GM19043 (cell line): ENCODE measurements at regions not wholly inside any gene's neighbourhood (a gene's known extent, or its start where the extent isn't known, plus 50 kb on each side); places are given as distances from the start of the nearest gene placed in this dataset.

Experiments used
- ATAC-seq: cut with Tn5 transposase; IDR thresholded peaks from one replicate; pipeline ENCODE4 v1.9.1; 2021; ENCODE audit warnings: low read depth; ENCODE audit not compliant: unreplicated experiment

DNA sequence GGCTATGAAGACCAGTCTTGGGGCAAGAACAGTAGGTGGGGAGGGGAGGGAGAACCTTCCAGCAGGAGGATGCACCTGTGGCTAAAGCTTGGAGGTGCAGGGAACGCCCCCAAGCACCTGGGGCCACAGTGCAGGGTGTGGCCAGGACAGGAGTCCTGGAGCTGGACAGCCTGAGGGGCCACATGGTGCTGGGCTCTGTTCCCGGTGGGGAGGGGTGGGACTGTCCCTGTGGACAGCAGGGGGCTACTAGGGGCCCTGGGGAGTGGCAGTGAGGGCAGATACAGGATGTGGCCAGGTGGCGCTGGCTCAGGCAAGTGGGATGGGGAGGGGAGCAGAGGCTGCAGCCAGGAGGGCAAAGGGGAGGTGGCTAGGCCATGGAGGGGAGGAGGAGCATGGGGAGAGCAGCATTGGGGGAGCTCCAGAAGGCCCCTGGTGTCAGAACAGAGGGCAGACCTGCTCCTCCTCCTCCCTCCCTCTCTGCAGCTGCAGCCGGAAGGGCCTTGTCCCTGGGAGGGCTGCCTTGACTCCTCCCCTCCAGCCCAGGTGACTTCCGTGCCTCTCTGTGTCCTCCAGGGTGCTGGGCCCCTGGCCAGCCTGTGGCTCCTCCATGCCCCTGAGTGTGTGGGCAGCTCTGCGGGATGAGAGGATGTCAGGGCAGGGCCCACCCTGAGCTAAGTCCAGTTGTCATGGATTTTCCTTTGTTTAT lies 68.4 kb upstream of the DLK1 start:
- no peak for ATAC-seq

- ATAC-seq = no peak
These were observed 67.2 kb upstream of the DLK1 start for GRCh38 chr14:100659345-100660001.

GRCh38 chr14:100660498-100660881 lies 66.2 kb upstream of the DLK1 start:
- ATAC-seq = no peak

DNA sequence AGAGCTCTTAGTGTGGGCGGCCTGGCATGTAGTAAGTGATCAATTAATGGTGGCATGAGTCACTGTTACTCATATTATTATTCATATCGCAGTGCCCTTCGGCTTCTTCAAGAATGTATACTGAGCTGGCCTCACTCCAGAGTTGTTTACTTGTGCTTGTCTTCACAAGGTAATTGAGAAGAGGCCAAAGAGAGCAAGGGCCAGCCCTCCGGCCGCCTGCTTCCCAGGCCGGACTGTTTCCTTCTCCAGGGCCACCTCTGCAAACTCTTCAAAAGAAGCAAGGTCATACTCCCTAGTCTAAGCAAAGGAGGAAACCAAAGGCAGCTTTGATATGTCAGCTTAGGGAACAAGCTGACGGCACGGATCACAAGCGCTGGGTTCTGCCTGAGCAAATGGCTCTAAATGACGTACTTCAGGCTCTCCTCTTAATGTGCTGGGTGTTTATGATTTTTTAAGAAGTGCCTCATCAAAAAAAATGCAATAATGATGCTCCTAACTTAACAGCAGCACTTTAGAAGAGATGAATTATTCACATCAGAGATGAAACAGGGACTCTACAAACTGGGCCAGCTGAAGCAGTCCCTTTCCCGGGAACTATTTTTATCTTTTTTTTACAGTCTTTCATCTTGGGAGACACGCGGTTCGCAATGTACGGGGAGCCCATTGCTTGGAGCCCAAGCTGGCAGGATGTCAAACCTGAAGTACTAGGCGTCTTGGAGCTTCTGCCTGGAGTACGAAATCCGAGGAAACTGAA lies 65.6 kb upstream of the DLK1 start:
- no peak for ATAC-seq

DNA sequence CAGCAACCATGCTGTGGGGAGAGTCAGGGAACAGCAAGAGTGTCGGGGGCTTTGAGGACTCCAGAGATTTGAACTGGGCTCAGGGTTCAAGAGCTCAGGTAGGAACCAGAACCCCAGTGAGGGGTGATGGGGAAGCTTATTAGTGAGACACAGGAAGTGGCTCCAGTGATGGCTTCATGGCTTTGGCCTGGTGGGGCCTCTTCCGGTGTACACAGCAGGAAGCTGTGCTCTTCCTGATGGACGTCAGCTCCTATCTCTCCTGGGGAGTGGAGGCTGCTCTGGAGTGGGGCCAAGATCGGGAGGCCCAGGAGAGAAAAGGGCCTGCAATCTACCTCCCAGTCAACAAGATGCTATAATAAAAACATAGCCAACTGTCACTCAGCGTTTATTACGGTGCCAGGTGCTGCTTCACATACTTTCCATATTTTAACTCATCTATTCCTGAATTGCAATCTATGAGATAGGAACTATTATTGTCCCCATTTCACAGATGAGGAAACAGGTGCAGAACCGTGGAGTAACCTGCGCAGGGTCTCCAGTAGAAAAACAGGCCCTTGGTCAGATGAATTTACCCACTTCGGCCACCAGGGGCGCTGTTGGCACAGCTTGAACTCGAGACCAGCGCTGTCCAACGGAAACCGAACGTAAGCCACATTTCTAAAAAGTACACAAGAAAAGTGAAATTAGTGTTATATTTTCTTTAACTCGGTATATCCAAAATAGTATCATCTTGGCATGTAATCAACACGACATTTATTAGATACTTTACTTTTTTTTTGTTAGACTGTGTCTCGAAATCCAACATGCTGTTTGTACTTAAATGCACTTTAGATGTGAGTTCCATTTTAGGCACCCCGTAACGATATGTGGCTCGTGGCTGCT lies 63.6 kb upstream of the DLK1 start:
- ATAC-seq = no peak

- ATAC-seq = no peak
These were observed 63.0 kb upstream of the DLK1 start for GRCh38 chr14:100663761-100664052.

GRCh38 chr14:100664231-100664630 lies 62.5 kb upstream of the DLK1 start:
- ATAC-seq = no peak

DNA sequence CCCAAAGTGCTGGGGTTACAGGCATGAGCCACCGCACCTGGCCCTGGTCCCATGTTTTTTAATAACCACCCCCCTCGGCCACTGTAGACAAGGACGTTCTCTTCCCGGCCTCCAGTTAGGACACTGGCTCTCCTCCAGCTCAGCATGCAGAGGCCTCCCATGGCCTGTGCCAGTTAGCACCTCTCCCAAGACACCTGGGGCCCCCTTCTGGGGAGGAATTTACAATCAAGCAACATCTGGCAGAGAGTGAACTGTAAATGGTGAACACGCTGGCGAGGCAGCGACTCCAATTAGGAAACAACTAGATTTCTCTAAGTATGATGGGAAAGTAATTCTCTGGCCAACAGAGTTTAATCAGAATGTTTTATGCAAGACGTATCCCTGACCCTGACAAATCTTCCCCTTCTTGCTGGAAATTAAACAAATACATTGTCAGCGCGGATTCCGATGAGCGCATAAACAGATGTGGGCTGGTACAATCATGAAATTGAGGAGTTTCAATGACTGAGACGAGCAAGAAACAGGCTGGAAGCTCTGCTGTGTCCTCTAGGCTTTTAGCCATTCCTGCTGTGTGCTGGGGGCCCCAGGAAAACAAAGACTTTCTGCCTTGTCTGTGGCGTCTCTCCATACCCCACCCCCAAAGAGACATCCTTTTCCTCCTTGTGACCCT lies 61.7 kb upstream of the DLK1 start:
- ATAC-seq = no peak

GRCh38 chr14:100665511-100666032 lies 61.1 kb upstream of the DLK1 start:
- ATAC-seq = no peak

DNA sequence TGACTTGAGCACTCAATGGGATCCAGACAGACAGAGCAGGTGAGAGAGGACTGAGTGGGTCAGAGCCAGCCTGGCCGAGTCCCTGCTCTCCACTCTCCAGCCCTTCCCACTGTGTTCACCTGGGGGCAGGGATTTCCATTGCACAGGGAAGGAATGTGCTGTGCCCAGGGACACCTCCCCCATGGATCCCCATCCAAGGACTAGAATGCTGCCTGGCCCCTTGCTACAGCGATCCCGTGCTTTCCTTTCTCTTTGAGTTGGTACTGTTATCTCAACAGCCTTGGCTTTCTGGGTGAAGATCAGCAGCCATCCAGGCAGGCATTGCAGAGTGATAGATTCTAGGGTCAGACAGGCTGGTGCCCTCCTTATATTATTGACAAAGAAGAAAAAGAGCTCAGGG lies 60.3 kb upstream of the DLK1 start:
- ATAC-seq = no peak

- ATAC-seq = no peak
These were observed 59.8 kb upstream of the DLK1 start for GRCh38 chr14:100666851-100667250.

DNA sequence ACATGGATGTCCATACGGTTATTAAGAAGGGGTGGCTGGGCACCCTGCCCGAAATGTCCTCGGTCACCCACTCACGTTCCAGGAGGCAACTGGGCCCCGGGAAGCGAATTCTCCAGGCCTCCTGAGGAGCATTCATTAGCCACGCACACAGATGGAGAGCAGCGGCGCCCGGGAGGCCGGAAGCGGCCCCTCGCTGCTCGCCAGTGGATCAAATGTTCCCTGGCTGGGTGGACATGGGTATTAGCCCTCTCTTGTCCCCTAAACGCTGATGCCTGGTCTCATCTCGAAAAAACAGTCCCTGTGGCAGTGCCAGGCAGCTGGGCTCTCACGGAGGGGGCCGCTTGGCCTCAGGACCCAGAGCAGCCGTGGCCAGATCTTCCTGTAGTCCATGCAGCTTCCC lies 59.0 kb upstream of the DLK1 start:
- ATAC-seq = no peak

GRCh38 chr14:100668352-100668751 lies 58.3 kb upstream of the DLK1 start:
- no peak for ATAC-seq

- ATAC-seq = no peak
These were observed 57.7 kb upstream of the DLK1 start for GRCh38 chr14:100669011-100669412.

DNA sequence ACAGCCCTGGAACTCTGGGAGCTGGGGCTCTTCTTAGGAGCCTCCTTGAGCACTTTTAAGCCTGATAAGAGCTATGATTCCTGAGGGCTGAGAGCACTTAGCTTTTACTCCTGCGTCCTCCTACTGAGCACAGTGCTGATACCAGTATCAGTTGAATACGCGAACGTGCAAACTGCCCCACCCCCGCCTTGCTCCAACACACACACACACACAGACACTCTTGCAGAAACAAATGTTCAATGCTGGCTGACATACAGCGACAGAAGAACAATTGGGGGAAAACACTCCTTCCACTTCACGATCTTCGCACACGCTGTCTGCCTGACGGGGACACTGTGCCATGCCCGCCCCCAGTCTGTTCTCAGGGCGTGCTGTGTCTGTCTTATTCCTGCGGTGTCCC lies 57.2 kb upstream of the DLK1 start:
- ATAC-seq = no peak

DNA sequence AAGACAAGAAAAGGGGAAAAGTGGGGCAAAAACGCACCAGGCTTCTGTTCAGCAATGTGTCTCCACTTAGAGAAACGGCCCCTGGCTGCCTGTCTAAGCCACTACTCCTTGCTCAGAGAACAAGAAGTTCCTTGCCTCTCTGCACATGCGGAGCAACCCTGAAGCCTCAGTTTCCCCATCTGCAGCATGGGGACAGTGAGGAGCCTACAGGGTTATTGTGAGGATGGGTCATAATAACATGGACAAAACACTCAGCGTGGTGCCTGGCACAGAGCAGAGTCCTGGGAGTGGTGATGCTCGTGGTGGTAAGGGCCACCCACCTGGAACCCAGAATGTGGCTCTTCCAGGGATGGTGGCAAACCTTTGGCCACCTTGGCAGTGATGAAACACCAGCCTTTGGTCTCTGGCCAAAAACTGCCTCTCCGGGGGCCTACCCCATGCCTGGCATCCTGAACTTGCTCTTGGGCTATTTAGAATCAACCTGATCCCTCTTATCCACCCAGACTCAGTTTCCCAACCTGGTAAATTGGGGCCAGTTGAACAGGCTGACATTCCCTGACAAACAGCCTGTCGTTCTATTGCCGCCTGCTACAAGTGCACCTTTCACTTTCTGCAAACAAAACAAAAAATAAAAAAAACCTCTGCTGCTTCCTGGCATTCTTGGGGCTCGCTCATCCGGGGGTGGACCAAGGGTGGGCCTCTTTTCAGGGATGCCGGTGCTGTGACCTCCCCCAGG lies 56.5 kb upstream of the DLK1 start:
- ATAC-seq = no peak

- ATAC-seq = no peak
These were observed 56.0 kb upstream of the DLK1 start for GRCh38 chr14:100670753-100671049.

GRCh38 chr14:100671386-100671901 lies 55.2 kb upstream of the DLK1 start:
- ATAC-seq = no peak

DNA sequence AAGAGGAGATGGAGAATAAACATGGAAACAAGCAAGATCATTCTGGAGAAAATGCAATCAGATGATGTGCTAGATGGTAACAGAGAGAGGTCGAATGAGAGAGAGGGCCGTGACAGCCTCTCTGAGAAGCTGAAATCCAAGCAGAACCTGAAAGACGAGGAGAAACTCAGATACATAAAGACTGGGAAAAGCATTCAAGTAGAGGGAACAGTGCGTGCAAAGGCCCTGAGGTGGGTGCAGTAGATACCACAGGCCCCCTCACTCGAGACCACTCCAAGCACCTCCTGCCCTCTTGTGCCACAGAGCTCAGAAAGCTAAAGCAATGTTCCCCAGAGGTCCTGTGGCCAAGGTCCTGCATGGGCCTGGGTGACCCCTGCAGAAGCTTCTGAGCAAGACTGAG lies 54.8 kb upstream of the DLK1 start:
- ATAC-seq = no peak
